IMR-90 (cell line): ENCODE measurements at regions not wholly inside any gene's neighbourhood (a gene's known extent, or its start where the extent isn't known, plus 50 kb on each side); places are given as distances from the start of the nearest gene placed in this dataset.

Experiments used
- ATAC-seq: fragments of 200-7000 bp; cut with Tn5 transposase; 2 replicates; pipeline ENCODE4 v1.9.1; 2020; ENCODE audit warnings: low read depth, mild to moderate bottlenecking, moderate library complexity
- BruUV-seq: library from RNA; stranded (reverse); fragments of 400-500 nt; replicated peaks from 2 replicates; lab custom pipeline; 2021; lab: Mats Ljungman, UMichigan
- CTCF ChIA-PET: fragments of 300-600 bp; formaldehyde crosslinking; extraction: SDS; loops from one replicate; lab custom pipeline; 2021; ENCODE audit warnings: antibody characterized with exemption; lab: Yijun Ruan, JAX
- POLR2A ChIA-PET: fragments of 300-600 bp; sonication (Branson Sonifier 250); formaldehyde crosslinking; loops from one replicate; lab custom pipeline; 2022; ENCODE audit warnings: antibody characterized with exemption; ENCODE audit not compliant: unreplicated experiment; lab: Charles Lee
- DNase-seq: peaks from one replicate; pipeline ENCODE4 v3.0.0; 2013
- H2AFZ ChIP-seq: replicated peaks from 2 replicates; pipeline ENCODE3; 2013; ENCODE audit warnings: low read length, mild to moderate bottlenecking; ENCODE audit not compliant: poor library complexity
- H2AK5ac ChIP-seq: 2 replicates; pipeline ENCODE4 v1.6.1; 2013; ENCODE audit warnings: low read depth, low read length, inconsistent platforms
- H2AK9ac ChIP-seq: replicated peaks from 2 replicates; pipeline ENCODE3; 2013; ENCODE audit warnings: mild to moderate bottlenecking, low read depth, low read length, moderate library complexity; ENCODE audit not compliant: poor library complexity
- H2BK120ac ChIP-seq: 2 replicates; pipeline ENCODE4 v1.6.1; 2013; ENCODE audit warnings: low read depth, low read length, inconsistent platforms
- H2BK15ac ChIP-seq: 3 replicates; pipeline ENCODE4 v1.6.1; 2013; ENCODE audit warnings: low read depth, low read length, inconsistent platforms
- H2BK20ac ChIP-seq: 2 replicates; pipeline ENCODE4 v1.6.1; 2013; ENCODE audit warnings: low read depth, mild to moderate bottlenecking, inconsistent platforms, low read length, moderate library complexity
- H2BK5ac ChIP-seq: 2 replicates; pipeline ENCODE4 v1.6.1; 2013; ENCODE audit warnings: mild to moderate bottlenecking, low read depth, low read length, inconsistent platforms; ENCODE audit not compliant: poor library complexity, severe bottlenecking
- H3K14ac ChIP-seq: replicated peaks from 2 replicates; pipeline ENCODE4 v1.6.1; 2013; ENCODE audit warnings: low read depth, low read length, inconsistent platforms
- H3K18ac ChIP-seq: 2 replicates; pipeline ENCODE4 v1.6.1; 2013; ENCODE audit warnings: low read depth, low read length, control low read depth
- H3K23ac ChIP-seq: 2 replicates; pipeline ENCODE4 v1.6.1; 2013; ENCODE audit warnings: low read depth, low read length, inconsistent platforms
- H3K27ac ChIP-seq: 2 replicates; pipeline ENCODE4 v1.5.1; 2013; ENCODE audit warnings: mild to moderate bottlenecking, control low read depth, low read length; ENCODE audit not compliant: insufficient read depth
- H3K27me3 ChIP-seq: 2 replicates; pipeline ENCODE4 v1.6.1; 2013; ENCODE audit warnings: low read length; ENCODE audit not compliant: control insufficient read depth, insufficient read depth
- H3K36me3 ChIP-seq: 2 replicates; pipeline ENCODE4 v1.6.1; 2013; ENCODE audit warnings: low read length, mixed read lengths; ENCODE audit not compliant: control insufficient read depth, insufficient read depth
- H3K4ac ChIP-seq: 2 replicates; pipeline ENCODE4 v1.6.1; 2013; ENCODE audit warnings: low read depth, low read length, inconsistent platforms
- H3K4me1 ChIP-seq: 2 replicates; pipeline ENCODE4 v1.6.1; 2013; ENCODE audit warnings: low read length, mixed read lengths; ENCODE audit not compliant: control insufficient read depth, insufficient read depth
- H3K4me2 ChIP-seq: 2 replicates; pipeline ENCODE4 v1.6.1; 2013; ENCODE audit warnings: low read depth, mild to moderate bottlenecking, control low read depth, low read length, moderate library complexity
- H3K4me3 ChIP-seq: 2 replicates; pipeline ENCODE4 v1.5.1; 2013; ENCODE audit warnings: low read depth, mild to moderate bottlenecking, control low read depth, low read length, moderate library complexity; ENCODE audit not compliant: insufficient read depth
- H3K56ac ChIP-seq: 2 replicates; pipeline ENCODE4 v1.6.1; 2013; ENCODE audit warnings: low read length, inconsistent platforms; ENCODE audit not compliant: insufficient read depth; ENCODE audit errors: extremely low read depth
- H3K79me1 ChIP-seq, 2 experiments: 2 replicates each; pipeline ENCODE4 v1.6.1; 2013; ENCODE audit warnings: low read length in 2 of 2, inconsistent platforms in 1 of 2, low read depth in 1 of 2
- H3K9ac ChIP-seq: 2 replicates; pipeline ENCODE4 v1.6.1; 2013; ENCODE audit warnings: low read depth, low read length, control low read depth
- H3K9me1 ChIP-seq: 2 replicates; pipeline ENCODE4 v1.6.1; 2013; ENCODE audit warnings: low read length, inconsistent platforms; ENCODE audit not compliant: insufficient read depth
- H3K9me3 ChIP-seq: 2 replicates; pipeline ENCODE4 v1.6.1; 2013; ENCODE audit warnings: low read length; ENCODE audit not compliant: control insufficient read depth, insufficient read depth
- H4K20me1 ChIP-seq: 2 replicates; pipeline ENCODE4 v1.6.1; 2013; ENCODE audit warnings: low read length, inconsistent platforms; ENCODE audit not compliant: insufficient read depth
- H4K5ac ChIP-seq: 2 replicates; pipeline ENCODE4 v1.6.1; 2013; ENCODE audit warnings: mild to moderate bottlenecking, low read depth, low read length, control low read depth
- H4K8ac ChIP-seq, 2 experiments: 2 replicates each; pipeline ENCODE4 v1.6.1; 2013; ENCODE audit warnings: low read depth in 2 of 2, low read length in 2 of 2, control low read depth in 1 of 2, inconsistent platforms in 1 of 2
- H4K91ac ChIP-seq: 2 replicates; pipeline ENCODE4 v1.6.1; 2013; ENCODE audit warnings: low read depth, low read length, inconsistent platforms; ENCODE audit not compliant: insufficient read depth
- BHLHE40 ChIP-seq: fragments of 150-350 bp; IDR thresholded peaks from 2 replicates; pipeline ENCODE4 v1.6.1; 2016; ENCODE audit warnings: mild to moderate bottlenecking, low read depth, low read length
- CEBPB ChIP-seq: IDR thresholded peaks from 2 replicates; pipeline ENCODE4 v1.6.1; 2012; ENCODE audit warnings: low read depth, low read length, improper control_type of control experiment
- CTCF ChIP-seq: conservative IDR thresholded peaks from 2 replicates; pipeline ENCODE4 v1.5.1; 2012; ENCODE audit warnings: mild to moderate bottlenecking, low read depth, low read length, improper control_type of control experiment
- ELK1 ChIP-seq: fragments of 150-350 bp; IDR thresholded peaks from 2 replicates; pipeline ENCODE4 v1.6.1; 2016; ENCODE audit warnings: low read depth, mild to moderate bottlenecking, low read length, moderate library complexity, borderline replicate concordance
- FOS ChIP-seq: fragments of 150-350 bp; IDR thresholded peaks from 2 replicates; pipeline ENCODE4 v1.6.1; 2016; ENCODE audit warnings: low read depth, low read length
- MAFK ChIP-seq: IDR thresholded peaks from 2 replicates; pipeline ENCODE4 v1.6.1; 2012; ENCODE audit warnings: low read depth, low read length, improper control_type of control experiment
- MAZ ChIP-seq: IDR thresholded peaks from 2 replicates; pipeline ENCODE4 v1.6.1; 2012; ENCODE audit warnings: low read depth, mild to moderate bottlenecking, low read length, improper control_type of control experiment, moderate library complexity, borderline replicate concordance
- MXI1 ChIP-seq: IDR thresholded peaks from 2 replicates; pipeline ENCODE4 v1.6.1; 2012; ENCODE audit warnings: low read depth, mild to moderate bottlenecking, low read length, moderate library complexity, borderline replicate concordance
- NFE2L2 ChIP-seq: fragments of 150-350 bp; IDR thresholded peaks from 2 replicates; pipeline ENCODE4 v1.6.1; 2016; ENCODE audit warnings: low read depth, mild to moderate bottlenecking, low read length
- POLR2A ChIP-seq: IDR thresholded peaks from 2 replicates; pipeline ENCODE4 v1.6.1; 2012; ENCODE audit warnings: mild to moderate bottlenecking, low read depth, low read length
- RAD21 ChIP-seq: IDR thresholded peaks from 2 replicates; pipeline ENCODE4 v1.6.1; 2012; ENCODE audit warnings: low read length, improper control_type of control experiment
- RCOR1 ChIP-seq: IDR thresholded peaks from 2 replicates; pipeline ENCODE4 v1.6.1; 2012; ENCODE audit warnings: mild to moderate bottlenecking, low read length, improper control_type of control experiment; ENCODE audit not compliant: insufficient replicate concordance
- RFX5 ChIP-seq: IDR thresholded peaks from 2 replicates; pipeline ENCODE4 v1.8.0; 2012; ENCODE audit warnings: low read depth, mild to moderate bottlenecking, low read length, moderate library complexity
- SMC3 ChIP-seq: fragments of 150-350 bp; IDR thresholded peaks from 2 replicates; pipeline ENCODE4 v1.6.1; 2016; ENCODE audit warnings: low read depth, mild to moderate bottlenecking, antibody characterized with exemption, low read length, moderate library complexity
- USF2 ChIP-seq: fragments of 150-350 bp; IDR thresholded peaks from 2 replicates; pipeline ENCODE4 v1.6.1; 2017; ENCODE audit warnings: mild to moderate bottlenecking, antibody characterized with exemption, low read length, low read depth
- WGBS, 2 experiments: methylation state at CpG; one replicate each; pipeline versions ENCODE4 v1.1.5 to v1.1.7; 2013; ENCODE audit warnings: missing lambda C conversion rate in 2 of 2; ENCODE audit not compliant: insufficient read length in 1 of 2; ENCODE audit errors: extremely low coverage in 2 of 2; 5-methylcytosine and 5-hydroxymethylcytosine counted together
- dilution Hi-C: fragments of 300-500 bp; cut with HindIII; formaldehyde crosslinking; loops from one replicate; pipeline ENCODE4 v1.14.3; 2018; ENCODE audit warnings: low sequenced_read_pairs; ENCODE audit not compliant: unreplicated experiment
- in situ Hi-C: fragments of 300-500 bp; cut with MboI; formaldehyde crosslinking; loops from 3 replicates; pipeline ENCODE4 v1.14.3; 2019; ENCODE audit warnings: low sequenced_read_pairs, inconsistent platforms, mixed read lengths
- intact Hi-C: fragments of 100-400 bp; cut with micrococcal nuclease; formaldehyde crosslinking; loops from 2 replicates; pipeline ENCODE4 v1.10.0; 2022

GRCh38 chr1:22245726-22246125 is 102.8 kb upstream of the WNT4 start:
- ChIA-PET POLR2A (no interaction called here), CTCF (no interaction called here)
- Histone ChIP-seq H3K4me1 (no peaks in the 10 kb centered on the region; the same call in 1 of the 2 replicates), H3K36me3 (no peaks in the 10 kb centered on the region), H4K91ac (no peak overlapping the region), H3K27me3 (peaks cover 87% of the 10 kb centered on the region), H3K27ac (no peak overlapping the region), H3K4me2 (no peak overlapping the region), H3K4me3 (no peak overlapping the region), H3K23ac (no peak overlapping the region), H3K18ac (no peak overlapping the region), H3K56ac (no peak overlapping the region), H2BK5ac (no peak overlapping the region), H4K5ac (no peak overlapping the region), H3K9me1 (no peaks in the 10 kb centered on the region), H3K9ac (no peak overlapping the region), H2AK5ac (no peak overlapping the region), H2AFZ (no peak overlapping the region), H3K14ac (no peak overlapping the region), H2BK15ac (no peak overlapping the region), H2AK9ac (no peak overlapping the region), H2BK120ac (no peak overlapping the region), H4K8ac (no peak overlapping the region), H2BK20ac (no peak overlapping the region), H3K4ac (no peak overlapping the region), H4K20me1 (no peaks in the 10 kb centered on the region), H3K9me3 (no peaks in the 10 kb centered on the region), H3K79me1 (no peaks in the 10 kb centered on the region)
- dilution Hi-C loops (no loop called here), in situ Hi-C loops (no loop called here), intact Hi-C loops (no loop called here)
- DNase-seq (no peak), ATAC-seq (no peak)
- TF ChIP-seq ELK1: no peak
- TF ChIP-seq POLR2A: no peak
- no peak for TF ChIP-seq MAZ
- no peak for TF ChIP-seq RAD21
- TF ChIP-seq CEBPB: no peak
- no peak for TF ChIP-seq MAFK
- TF ChIP-seq RCOR1: no peak
- no peak for TF ChIP-seq RFX5
- no peak for TF ChIP-seq FOS
- TF ChIP-seq BHLHE40: no peak
- TF ChIP-seq NFE2L2: no peak
- no peak for TF ChIP-seq SMC3
- TF ChIP-seq MXI1: no peak
- no peak for TF ChIP-seq USF2
- no peak for TF ChIP-seq CTCF
- BruUV-seq: no TSS peak
- WGBS, 2 experiments: 40% methylated on average over 1 of the region's 8 CpGs; no CpG with 5 or more reads in 1 of the 2 experiments
